K562 (cell line): ENCODE measurements at regions not wholly inside any gene's neighbourhood (a gene's known extent, or its start where the extent isn't known, plus 50 kb on each side); places are given as distances from the start of the nearest gene placed in this dataset.

Source experiments
- ATAC-seq: fragments of 200-7000 bp; cut with Tn5 transposase; 3 replicates; pipeline ENCODE4 v1.9.1; 2020; ENCODE audit warnings: moderate library complexity
- BruUV-seq: library from RNA; stranded (reverse); fragments of 400-500 nt; replicated peaks from 2 replicates; lab custom pipeline; 2021; lab: Mats Ljungman, UMichigan
- CTCF ChIA-PET: fragments of 300-600 bp; formaldehyde crosslinking; extraction: SDS; loops from one replicate; lab custom pipeline; 2021; ENCODE audit warnings: low intra/inter-chr PET ratio; lab: Yijun Ruan, JAX
- POLR2A ChIA-PET: fragments of 300-600, 350-650 bp; sonication (Branson Sonifier 250); formaldehyde crosslinking; extraction: SDS; loops from one replicate; lab custom pipeline; 2021; ENCODE audit warnings: antibody characterized with exemption, inconsistent platforms; lab: Yijun Ruan, JAX
- DNase-seq, 4 experiments: peaks; one replicate each; pipeline versions ENCODE4 v3.0.0 to v3.0.0-alpha.2; 2011 to 2018; ENCODE audit warnings: low spot score in 3 of 4, mixed read lengths in 3 of 4; ENCODE audit errors: extremely low read depth in 1 of 4
- FAIRE-seq: peaks from 2 replicates; lab custom pipeline; 2011; peaks lifted over from hg19 to GRCh38; lab: Jason Lieb, UNC
- H2AFZ ChIP-seq: 2 replicates; pipeline ENCODE4 v1.6.0; 2011; ENCODE audit warnings: low read depth, low read length, control low read depth, inconsistent platforms
- H3K27ac ChIP-seq: fragments of 200-600 bp; 3 replicates; pipeline ENCODE4 v1.8.0; 2011; ENCODE audit warnings: low read depth, mild to moderate bottlenecking, control low read depth, inconsistent platforms, low read length, moderate library complexity, mixed read lengths; ENCODE audit errors: extremely low read depth
- H3K27me3 ChIP-seq, 2 experiments: fragments of 300-600 bp in 1 of 2; 2 replicates in 1 of 2; 3 replicates in 1 of 2; pipeline versions ENCODE4 v1.6.0 to v1.8.0; 2011; ENCODE audit warnings: inconsistent platforms in 2 of 2, low read length in 2 of 2, mild to moderate bottlenecking in 1 of 2, mixed read lengths in 1 of 2, moderate library complexity in 1 of 2; ENCODE audit not compliant: control insufficient read depth in 2 of 2, insufficient read depth in 2 of 2
- H3K36me3 ChIP-seq: fragments of 300-600 bp; 3 replicates; pipeline ENCODE4 v1.8.0; 2011; ENCODE audit warnings: mild to moderate bottlenecking, low read length, inconsistent platforms; ENCODE audit not compliant: control insufficient read depth, insufficient read depth
- H3K4me1 ChIP-seq, 2 experiments: fragments of 200-600 bp in 1 of 2; replicated peaks in 1 of 2; 2 replicates in 1 of 2; 3 replicates in 1 of 2; pipeline versions ENCODE4 v1.5.1 to v1.8.0; 2011; ENCODE audit warnings: inconsistent platforms in 2 of 2, low read length in 2 of 2, mild to moderate bottlenecking in 1 of 2, mixed read lengths in 1 of 2, moderate library complexity in 1 of 2; ENCODE audit not compliant: control insufficient read depth in 2 of 2, insufficient read depth in 2 of 2
- H3K4me2 ChIP-seq: 2 replicates; pipeline ENCODE4 v1.6.1; 2011; ENCODE audit warnings: low read length, control low read depth, inconsistent platforms, mixed read lengths; ENCODE audit not compliant: insufficient read depth
- H3K4me3 ChIP-seq: fragments of 200-600 bp; sonication (generic), shearing (Covaris generic); 2 replicates; pipeline ENCODE4 v1.5.1; 2016; ENCODE audit warnings: control low read depth, inconsistent platforms
- H3K79me2 ChIP-seq: fragments of 200-600 bp; 3 replicates; pipeline ENCODE4 v1.8.0; 2011; ENCODE audit warnings: low read length, inconsistent platforms; ENCODE audit not compliant: control insufficient read depth, insufficient read depth
- H3K9ac ChIP-seq, 2 experiments: 2 replicates each; pipeline versions ENCODE4 v1.6.0 to v1.6.1; 2011; ENCODE audit warnings: low read depth in 2 of 2, low read length in 2 of 2, control low read depth in 1 of 2, inconsistent platforms in 1 of 2, mild to moderate bottlenecking in 1 of 2, mixed read lengths in 1 of 2; ENCODE audit not compliant: insufficient read depth in 1 of 2
- H3K9me1 ChIP-seq: one replicate; pipeline ENCODE4 v1.6.0; 2011; ENCODE audit warnings: inconsistent platforms, mild to moderate bottlenecking, low read length, moderate library complexity; ENCODE audit not compliant: control insufficient read depth, insufficient read depth
- H3K9me3 ChIP-seq: replicated peaks from 2 replicates; pipeline ENCODE4 v1.5.1; 2011; ENCODE audit warnings: low read depth, low read length, inconsistent platforms; ENCODE audit not compliant: control insufficient read depth, insufficient read depth
- H4K20me1 ChIP-seq: replicated peaks from 2 replicates; pipeline ENCODE4 v1.6.1; 2011; ENCODE audit warnings: low read length, inconsistent platforms, mixed read lengths; ENCODE audit not compliant: control insufficient read depth, insufficient read depth
- ASH1L ChIP-seq: fragments of 450-650 bp; IDR thresholded peaks from 2 replicates; pipeline ENCODE4 v1.6.1; 2018; ENCODE audit warnings: borderline replicate concordance, mild to moderate bottlenecking, low read depth; ENCODE audit not compliant: partially characterized antibody
- EZH2 ChIP-seq: IDR thresholded peaks from 2 replicates; pipeline ENCODE4 v1.6.1; 2012; ENCODE audit warnings: low read depth, mild to moderate bottlenecking, inconsistent platforms, low read length, borderline replicate concordance
- MTF1 ChIP-seq: fragments of 250-450 bp; sonication (Bioruptor Pico); IDR thresholded peaks from 2 replicates; pipeline ENCODE4 v1.9.0; 2021; ENCODE audit warnings: moderate library complexity, mild to moderate bottlenecking, inconsistent platforms, borderline replicate concordance
- PURB ChIP-seq: sonication (generic); formaldehyde crosslinking; IDR thresholded peaks from 2 replicates; pipeline ENCODE4 v1.9.0; 2021; ENCODE audit warnings: low read depth, mild to moderate bottlenecking, missing genetic modification reagents
- PYGO2 ChIP-seq: fragments of 450-650 bp; IDR thresholded peaks from 2 replicates; pipeline ENCODE4 v1.6.1; 2016; ENCODE audit warnings: mild to moderate bottlenecking, missing genetic modification characterization, moderate library complexity, missing compliant biosample characterization
- RCOR1 ChIP-seq, 2 experiments: IDR thresholded peaks; 2 replicates each; pipeline ENCODE4 v1.6.1; 2012; ENCODE audit warnings: low read depth in 2 of 2, low read length in 2 of 2, borderline replicate concordance in 1 of 2, improper control_type of control experiment in 1 of 2
- SP1 ChIP-seq: sonication (generic); formaldehyde crosslinking; IDR thresholded peaks from 2 replicates; pipeline ENCODE4 v1.8.1; 2022; ENCODE audit warnings: mild to moderate bottlenecking, missing genetic modification reagents
- TARDBP ChIP-seq: fragments of 450-650 bp; IDR thresholded peaks from 2 replicates; pipeline ENCODE4 v1.6.1; 2016
- TGIF2 ChIP-seq: sonication (generic); formaldehyde crosslinking; IDR thresholded peaks from 2 replicates; pipeline ENCODE4 v1.8.1; 2022; ENCODE audit warnings: mild to moderate bottlenecking, missing genetic modification reagents, moderate library complexity
- WHSC1 ChIP-seq: IDR thresholded peaks from one replicate; pipeline ENCODE4 v1.6.1; 2012; ENCODE audit warnings: low read length, control low read depth, inconsistent platforms
- ZNF311 ChIP-seq: fragments of 250-450 bp; sonication (Bioruptor Pico); IDR thresholded peaks from 2 replicates; pipeline ENCODE4 v1.4.0; 2020; ENCODE audit warnings: mild to moderate bottlenecking, moderate library complexity
- ZNF347 ChIP-seq: fragments of 450-650 bp; formaldehyde crosslinking; IDR thresholded peaks from 2 replicates; pipeline ENCODE4 v1.4.0; 2020; ENCODE audit warnings: low read depth, mild to moderate bottlenecking, moderate library complexity
- WGBS: fragments of 100-300 bp; shearing (Covaris generic); methylation state at CpG from one replicate; pipeline ENCODE4 v1.1.6; 2016; ENCODE audit warnings: low coverage, mixed read lengths; ENCODE audit not compliant: insufficient coverage; ENCODE audit errors: missing lambda C conversion rate; 5-methylcytosine and 5-hydroxymethylcytosine counted together
- in situ Hi-C: fragments of 300-500 bp; cut with MboI; formaldehyde crosslinking; loops from 4 replicates; pipeline ENCODE4 v1.15.0; 2018; ENCODE audit warnings: inconsistent platforms, mixed read lengths
- intact Hi-C: fragments of 100-400 bp; cut with micrococcal nuclease; formaldehyde crosslinking; loops from 2 replicates; pipeline ENCODE4 v1.14.2; 2022
- TF ChIP-seq, protein P1 (sequence below): fragments of 450-650 bp; formaldehyde crosslinking; IDR thresholded peaks from 2 replicates; pipeline ENCODE4 v1.4.0; 2020; ENCODE audit warnings: mild to moderate bottlenecking
- TF ChIP-seq, protein P2 (sequence below): fragments of 250-450 bp; sonication (Bioruptor Pico); IDR thresholded peaks from 2 replicates; pipeline ENCODE4 v1.5.0; 2021

DNA sequence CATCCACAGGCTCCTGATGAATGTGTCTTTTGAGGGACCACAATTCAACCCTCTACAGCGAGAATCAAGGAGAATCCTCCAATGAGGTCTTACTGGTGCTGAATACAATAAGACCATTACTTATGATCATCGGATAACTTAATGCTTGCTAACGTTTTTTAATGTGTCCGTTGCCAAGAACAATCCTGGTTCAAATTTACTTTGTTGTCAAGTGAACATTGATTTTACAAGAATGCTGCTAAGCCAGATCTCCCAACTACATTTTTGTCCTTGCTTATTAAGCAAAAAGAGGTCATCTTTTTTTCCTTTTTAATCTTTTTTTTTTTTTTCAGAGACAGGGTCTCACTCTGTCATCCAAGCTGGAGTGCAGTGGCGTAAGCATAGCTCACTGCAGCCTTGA, 93.7 kb downstream of the THNSL2 start:
- Histone ChIP-seq H3K4me2 (no peak overlapping the region), H3K9me3 (no peaks in the 10 kb centered on the region), H3K27me3 (peaks cover 14 to 31% of the 10 kb centered on the region in 2 experiments), H3K4me3 (no peak overlapping the region), H3K9me1 (peaks cover 5% of the 10 kb centered on the region), H3K79me2 (no peaks in the 10 kb centered on the region), H3K27ac (no peak overlapping the region), H3K9ac (no peak overlapping the region), H3K36me3 (no peaks in the 10 kb centered on the region), H4K20me1 (no peaks in the 10 kb centered on the region; the same call in 1 of the 2 replicates), H2AFZ (no peak overlapping the region), H3K4me1 (peaks cover 0 to 4% of the 10 kb centered on the region in 2 experiments; a peak in 2 of 5 replicates)
- no peak for FAIRE-seq
- 8% methylated on average over 5 of the region's 5 CpGs for WGBS
- CTCF ChIA-PET: no interaction called here
- POLR2A ChIA-PET: no interaction called here
- no peak for TF ChIP-seq ZNF347 (CRISPR knock-in tag)
- no peak for TF ChIP-seq MTF1 (CRISPR knock-in tag)
- no peak for TF ChIP-seq TGIF2 (CRISPR knock-in tag)
- intact Hi-C loops: loop anchor here (10.0 kb wide), 1 partner anchor 49 kb away; no protein-coding TSS in a partner anchor
- ATAC-seq: no peak
- no TSS peak for BruUV-seq
- DNase-seq: no peak
- in situ Hi-C loops: no loop called here

DNA sequence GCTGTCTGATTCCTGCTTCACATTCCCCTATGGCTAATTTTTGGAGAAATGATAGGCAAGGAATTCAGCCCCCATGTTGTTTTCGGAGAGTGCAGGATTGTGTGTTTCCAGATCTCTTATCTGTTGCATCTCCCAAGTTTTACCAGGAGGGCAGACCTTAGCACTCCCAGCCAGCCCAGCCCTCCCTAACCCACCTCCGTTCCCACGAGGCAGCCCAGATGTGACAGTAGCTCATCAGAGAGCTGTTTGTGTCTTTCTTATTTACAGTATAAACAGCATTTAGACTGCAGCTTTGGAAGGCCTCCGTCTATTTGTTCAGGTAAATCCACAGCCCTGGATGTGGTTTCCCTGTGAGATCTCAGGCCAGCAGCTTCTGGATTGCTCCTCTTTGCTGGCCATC, 91.6 kb downstream of the THNSL2 start:
- TF ChIP-seq ZNF311 (CRISPR knock-in tag) (no peak), PURB (CRISPR knock-in tag) (no peak), TARDBP (no peak), EZH2 (no peak), SP1 (CRISPR knock-in tag) (no peak), PYGO2 (tag) (no peak), WHSC1 (no peak), RCOR1 (IDR thresholded peaks at IDR 0.05; ENCODE audit: borderline replicate concordance in 1 of 2, low read depth in 2 of 2, low read length in 2 of 2) (no peak), ASH1L (no peak)
- TF ChIP-seq, protein P1, sequence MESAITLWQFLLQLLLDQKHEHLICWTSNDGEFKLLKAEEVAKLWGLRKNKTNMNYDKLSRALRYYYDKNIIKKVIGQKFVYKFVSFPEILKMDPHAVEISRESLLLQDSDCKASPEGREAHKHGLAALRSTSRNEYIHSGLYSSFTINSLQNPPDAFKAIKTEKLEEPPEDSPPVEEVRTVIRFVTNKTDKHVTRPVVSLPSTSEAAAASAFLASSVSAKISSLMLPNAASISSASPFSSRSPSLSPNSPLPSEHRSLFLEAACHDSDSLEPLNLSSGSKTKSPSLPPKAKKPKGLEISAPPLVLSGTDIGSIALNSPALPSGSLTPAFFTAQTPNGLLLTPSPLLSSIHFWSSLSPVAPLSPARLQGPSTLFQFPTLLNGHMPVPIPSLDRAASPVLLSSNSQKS (CRISPR knock-in tag): no peak
- TF ChIP-seq, protein P2, sequence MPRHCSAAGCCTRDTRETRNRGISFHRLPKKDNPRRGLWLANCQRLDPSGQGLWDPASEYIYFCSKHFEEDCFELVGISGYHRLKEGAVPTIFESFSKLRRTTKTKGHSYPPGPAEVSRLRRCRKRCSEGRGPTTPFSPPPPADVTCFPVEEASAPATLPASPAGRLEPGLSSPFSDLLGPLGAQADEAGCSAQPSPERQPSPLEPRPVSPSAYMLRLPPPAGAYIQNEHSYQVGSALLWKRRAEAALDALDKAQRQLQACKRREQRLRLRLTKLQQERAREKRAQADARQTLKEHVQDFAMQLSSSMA (CRISPR knock-in tag): no peak
- Histone ChIP-seq H3K27me3 (peaks cover 28 to 40% of the 10 kb centered on the region in 2 experiments), H3K9me3 (no peaks in the 10 kb centered on the region), H4K20me1 (no peaks in the 10 kb centered on the region), H3K27ac (no peak overlapping the region), H3K79me2 (no peaks in the 10 kb centered on the region), H3K36me3 (no peaks in the 10 kb centered on the region), H3K9me1 (peaks cover 5% of the 10 kb centered on the region), H2AFZ (no peak overlapping the region), H3K4me2 (no peak overlapping the region), H3K4me3 (no peak overlapping the region), H3K4me1 (peaks cover 0 to 4% of the 10 kb centered on the region in 2 experiments; a peak in 2 of 5 replicates), H3K9ac (no peak overlapping the region)
- no TSS peak for BruUV-seq
- POLR2A ChIA-PET: interaction anchor here (0.6 to 1.7 kb wide), 2 partner anchors 11 to 53 kb away, joined by 4 read pairs; no protein-coding TSS in a partner anchor
- in situ Hi-C loops: no loop called here
- intact Hi-C loops: loop anchor here (10.0 kb wide), 1 partner anchor 47 kb away; no protein-coding TSS in a partner anchor
- no peak for ATAC-seq
- DNase-seq: no peak
- 3% methylated on average over 4 of the region's 4 CpGs for WGBS
- CTCF ChIA-PET: no interaction called here
- FAIRE-seq: no peak
